ENCODE measurements at regions not wholly inside any gene's neighbourhood (a gene's known extent, or its start where the extent isn't known, plus 50 kb on each side); places are given as distances from the start of the nearest gene placed in this dataset.

- ChIA-PET POLR2A (no interaction called here), CTCF (ENCODE audit: unreplicated experiment) (no interaction called here)
- no peaks in the 10 kb centered on the region for H3K36me3 ChIP-seq (ENCODE audit: insufficient read depth, low read length)
- H3K4me2 ChIP-seq (ENCODE audit: low read length): no peak overlapping the region
- BruUV-seq (replicated peaks): no TSS peak
- no peak overlapping the region for H3K4me3 ChIP-seq (ENCODE audit: low read depth, low read length, poor library complexity, severe bottlenecking)
- no peaks in the 10 kb centered on the region for H3K9me3 ChIP-seq (ENCODE audit: low read length)
- H2AFZ ChIP-seq (ENCODE audit: low read length): no peak overlapping the region
- H3K79me2 ChIP-seq (ENCODE audit: insufficient read depth, low read depth, low read length): no peaks in the 10 kb centered on the region
- H3K27ac ChIP-seq (ENCODE audit: low read depth, low read length, poor library complexity, severe bottlenecking): no peak overlapping the region
- no peaks in the 10 kb centered on the region for H3K9me2 ChIP-seq (ENCODE audit: insufficient read depth, low read length)
- peaks cover 18% of the 10 kb centered on the region for H3K4me1 ChIP-seq (ENCODE audit: insufficient read depth, low read length, poor library complexity, severe bottlenecking)
- no peak for TF ChIP-seq EZH2phosphoT487 (IDR thresholded peaks at IDR 0.05; ENCODE audit: borderline replicate concordance, low read depth, low read length)
- no peaks in the 10 kb centered on the region for H4K20me1 ChIP-seq (ENCODE audit: insufficient read depth, low read length)
- intact Hi-C loops (cut with micrococcal nuclease; ENCODE audit: unreplicated experiment): no loop called here
- no peak for DNase-seq (ENCODE audit: low spot score)
Observed at GRCh38 chr12:107497231-107497630, 188.4 kb upstream of the PWP1 start.

DNA sequence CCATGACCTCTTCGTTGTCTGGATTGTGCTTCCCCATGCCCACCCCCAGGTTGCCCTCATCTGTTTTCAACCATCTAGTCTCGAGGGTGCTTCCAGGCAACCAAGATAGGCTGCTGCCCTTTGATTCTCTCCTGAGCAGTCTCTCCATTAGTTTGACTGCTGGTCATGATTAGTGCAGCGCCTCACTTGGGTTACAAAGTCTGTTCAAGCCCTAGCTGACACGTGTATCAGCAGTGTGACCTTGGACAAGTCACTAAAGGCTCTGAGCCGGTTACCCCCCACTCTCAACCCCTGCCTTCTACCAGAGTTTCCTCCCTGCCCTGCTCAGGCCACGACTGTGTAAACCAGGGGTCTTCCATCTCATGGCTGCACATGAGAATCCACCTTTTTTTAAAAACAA, 185.3 kb upstream of the PWP1 start:
- Histone ChIP-seq H3K4me3 (ENCODE audit: low read depth, low read length, poor library complexity, severe bottlenecking) (no peak overlapping the region), H3K4me1 (ENCODE audit: insufficient read depth, low read length, poor library complexity, severe bottlenecking) (no peaks in the 10 kb centered on the region), H3K9me2 (ENCODE audit: insufficient read depth, low read length) (no peaks in the 10 kb centered on the region), H3K79me2 (ENCODE audit: insufficient read depth, low read depth, low read length) (no peaks in the 10 kb centered on the region), H4K20me1 (ENCODE audit: insufficient read depth, low read length) (no peaks in the 10 kb centered on the region), H3K4me2 (ENCODE audit: low read length) (no peak overlapping the region), H3K36me3 (ENCODE audit: insufficient read depth, low read length) (no peaks in the 10 kb centered on the region), H3K9me3 (ENCODE audit: low read length) (no peaks in the 10 kb centered on the region), H3K27ac (ENCODE audit: low read depth, low read length, poor library complexity, severe bottlenecking) (no peak overlapping the region), H2AFZ (ENCODE audit: low read length) (no peak overlapping the region)
- no TSS peak for BruUV-seq (replicated peaks)
- intact Hi-C loops (cut with micrococcal nuclease; ENCODE audit: unreplicated experiment): no loop called here
- DNase-seq (ENCODE audit: low spot score): no peak
- ChIA-PET CTCF (ENCODE audit: unreplicated experiment) (no interaction called here), POLR2A (interaction anchor here (0.7 kb wide), 1 partner anchor 588 kb away, joined by 9 read pairs; no protein-coding TSS in a partner anchor)
- TF ChIP-seq EZH2phosphoT487 (IDR thresholded peaks at IDR 0.05; ENCODE audit: borderline replicate concordance, low read depth, low read length) (no peak), CTCF (conservative IDR thresholded peaks at IDR 0.05; ENCODE audit: low read length) (no peak)

DNA sequence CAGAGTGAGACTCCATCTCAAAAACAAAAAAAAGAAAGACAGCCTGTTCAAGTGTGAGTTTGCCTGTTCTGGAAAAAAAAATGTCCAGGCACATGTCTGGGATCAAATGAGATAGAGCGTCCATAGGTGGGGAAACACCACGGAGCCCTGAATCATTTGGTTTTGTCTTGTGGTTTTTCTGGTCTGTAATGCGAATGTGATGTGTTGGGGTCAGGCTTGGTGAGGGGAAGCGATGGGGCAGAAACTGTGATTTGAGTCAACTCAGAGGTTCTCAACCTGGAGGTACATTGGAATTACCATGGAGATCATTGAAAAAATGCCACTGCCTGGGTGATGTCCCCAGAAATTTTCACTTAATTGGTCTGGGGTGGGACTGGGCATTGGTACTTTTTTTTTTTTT, 183.9 kb upstream of the PWP1 start:
- Histone ChIP-seq H3K79me2 (ENCODE audit: insufficient read depth, low read depth, low read length) (no peaks in the 10 kb centered on the region), H3K4me1 (ENCODE audit: insufficient read depth, low read length, poor library complexity, severe bottlenecking) (no peaks in the 10 kb centered on the region), H3K9me2 (ENCODE audit: insufficient read depth, low read length) (no peaks in the 10 kb centered on the region), H4K20me1 (ENCODE audit: insufficient read depth, low read length) (no peaks in the 10 kb centered on the region), H3K4me3 (ENCODE audit: low read depth, low read length, poor library complexity, severe bottlenecking) (no peak overlapping the region), H3K27ac (ENCODE audit: low read depth, low read length, poor library complexity, severe bottlenecking) (no peak overlapping the region), H3K9me3 (ENCODE audit: low read length) (no peaks in the 10 kb centered on the region), H2AFZ (ENCODE audit: low read length) (no peak overlapping the region), H3K4me2 (ENCODE audit: low read length) (no peak overlapping the region), H3K36me3 (ENCODE audit: insufficient read depth, low read length) (no peaks in the 10 kb centered on the region)
- ChIA-PET POLR2A (no interaction called here), CTCF (ENCODE audit: unreplicated experiment) (no interaction called here)
- intact Hi-C loops (cut with micrococcal nuclease; ENCODE audit: unreplicated experiment): no loop called here
- no peak for DNase-seq (ENCODE audit: low spot score)
- BruUV-seq (replicated peaks): no TSS peak
- no peak for TF ChIP-seq CTCF (conservative IDR thresholded peaks at IDR 0.05; ENCODE audit: low read length)
- no peak for TF ChIP-seq EZH2phosphoT487 (IDR thresholded peaks at IDR 0.05; ENCODE audit: borderline replicate concordance, low read depth, low read length)
